Breast epithelium (tissue), 3 donors: ENCODE measurements at regions not wholly inside any gene's neighbourhood (a gene's known extent, or its start where the extent isn't known, plus 50 kb on each side); places are given as distances from the start of the nearest gene placed in this dataset.

ENCODE experiments used
- POLR2AphosphoS5 ChIP-seq, 3 donors: sonication (generic); formaldehyde crosslinking; IDR thresholded peaks; one replicate each; pipeline ENCODE4 v1.6.1; 2017; ENCODE audit warnings: antibody characterized with exemption in 3 of 3
- TF ChIP-seq, protein P1 (sequence below), 3 donors: fragments of 450-650 bp; IDR thresholded peaks; one replicate each; pipeline ENCODE4 v1.5.1; 2016 to 2017; ENCODE audit warnings: antibody characterized with exemption in 3 of 3, mild to moderate bottlenecking in 3 of 3, moderate library complexity in 3 of 3

- TF ChIP-seq, protein P1, sequence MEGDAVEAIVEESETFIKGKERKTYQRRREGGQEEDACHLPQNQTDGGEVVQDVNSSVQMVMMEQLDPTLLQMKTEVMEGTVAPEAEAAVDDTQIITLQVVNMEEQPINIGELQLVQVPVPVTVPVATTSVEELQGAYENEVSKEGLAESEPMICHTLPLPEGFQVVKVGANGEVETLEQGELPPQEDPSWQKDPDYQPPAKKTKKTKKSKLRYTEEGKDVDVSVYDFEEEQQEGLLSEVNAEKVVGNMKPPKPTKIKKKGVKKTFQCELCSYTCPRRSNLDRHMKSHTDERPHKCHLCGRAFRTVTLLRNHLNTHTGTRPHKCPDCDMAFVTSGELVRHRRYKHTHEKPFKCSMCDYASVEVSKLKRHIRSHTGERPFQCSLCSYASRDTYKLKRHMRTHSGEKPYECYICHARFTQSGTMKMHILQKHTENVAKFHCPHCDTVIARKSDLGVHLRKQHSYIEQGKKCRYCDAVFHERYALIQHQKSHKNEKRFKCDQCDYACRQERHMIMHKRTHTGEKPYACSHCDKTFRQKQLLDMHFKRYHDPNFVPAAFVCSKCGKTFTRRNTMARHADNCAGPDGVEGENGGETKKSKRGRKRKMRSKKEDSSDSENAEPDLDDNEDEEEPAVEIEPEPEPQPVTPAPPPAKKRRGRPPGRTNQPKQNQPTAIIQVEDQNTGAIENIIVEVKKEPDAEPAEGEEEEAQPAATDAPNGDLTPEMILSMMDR (IDR thresholded peaks at IDR 0.05): no peak
- TF ChIP-seq POLR2AphosphoS5 (IDR thresholded peaks at IDR 0.05): no peak
Measured at GRCh38 chr17:83160443-83161297, 81.3 kb downstream of the METRNL start.
